HCT116 (cell line): ENCODE measurements at regions not wholly inside any gene's neighbourhood (a gene's known extent, or its start where the extent isn't known, plus 50 kb on each side); places are given as distances from the start of the nearest gene placed in this dataset.

Source experiments
- CEBPB ChIP-seq: IDR thresholded peaks from 2 replicates; pipeline ENCODE4 v1.6.1; 2012; ENCODE audit warnings: low read depth
- ELF1 ChIP-seq: IDR thresholded peaks from 2 replicates; pipeline ENCODE4 v1.6.1; 2012; ENCODE audit warnings: low read depth, borderline replicate concordance
- EZH2 ChIP-seq: fragments of 200-600 bp; sonication (generic); IDR thresholded peaks from 2 replicates; pipeline ENCODE4 v1.6.1; 2017; ENCODE audit warnings: antibody characterized with exemption, mixed run types
- EZH2phosphoT487 ChIP-seq: fragments of 200-600 bp; IDR thresholded peaks from 2 replicates; pipeline ENCODE4 v1.6.1; 2018; ENCODE audit warnings: antibody characterized with exemption, borderline replicate concordance
- POLR2A ChIP-seq: IDR thresholded peaks from 2 replicates; pipeline ENCODE4 v1.7.0; 2011; ENCODE audit warnings: borderline replicate concordance; ENCODE audit not compliant: insufficient read depth, insufficient read length; ENCODE audit errors: extremely low read depth
- RAD21 ChIP-seq: IDR thresholded peaks from 2 replicates; pipeline ENCODE4 v1.6.1; 2012; ENCODE audit warnings: low read depth, mild to moderate bottlenecking
- SP1 ChIP-seq: IDR thresholded peaks from 2 replicates; pipeline ENCODE4 v1.6.1; 2012; ENCODE audit warnings: low read depth
- SRF ChIP-seq: IDR thresholded peaks from 2 replicates; pipeline ENCODE4 v1.6.1; 2012; ENCODE audit warnings: low read depth
- ZNF274 ChIP-seq: fragments of 200-500 bp; sonication (Bioruptor generic); IDR thresholded peaks from 2 replicates; pipeline ENCODE4 v1.6.1; 2014; ENCODE audit warnings: mild to moderate bottlenecking, low read depth, low read length, inconsistent platforms
- TF ChIP-seq, protein P1 (sequence below): IDR thresholded peaks from 2 replicates; pipeline ENCODE4 v1.6.1; 2012; ENCODE audit warnings: low read depth
- TF ChIP-seq, protein P2 (sequence below), 3 experiments: fragments of 200-600 bp in 1 of 3; sonication (generic) in 1 of 3; IDR thresholded peaks in 2 of 3; conservative IDR thresholded peaks in 1 of 3; 2 replicates each; pipeline ENCODE4 v1.5.1; 2012 to 2017; ENCODE audit warnings: low read depth in 2 of 3, low read length in 2 of 3, antibody characterized with exemption in 1 of 3, borderline replicate concordance in 1 of 3, control low read depth in 1 of 3, mild to moderate bottlenecking in 1 of 3, mixed read lengths in 1 of 3, mixed run types in 1 of 3, moderate library complexity in 1 of 3; ENCODE audit not compliant: insufficient read depth in 1 of 3
- TF ChIP-seq, protein P3 (sequence below): IDR thresholded peaks from 2 replicates; pipeline ENCODE4 v1.6.1; 2011; ENCODE audit warnings: mild to moderate bottlenecking, low read length, moderate library complexity; ENCODE audit not compliant: insufficient replicate concordance; ENCODE audit errors: extremely low read depth

DNA sequence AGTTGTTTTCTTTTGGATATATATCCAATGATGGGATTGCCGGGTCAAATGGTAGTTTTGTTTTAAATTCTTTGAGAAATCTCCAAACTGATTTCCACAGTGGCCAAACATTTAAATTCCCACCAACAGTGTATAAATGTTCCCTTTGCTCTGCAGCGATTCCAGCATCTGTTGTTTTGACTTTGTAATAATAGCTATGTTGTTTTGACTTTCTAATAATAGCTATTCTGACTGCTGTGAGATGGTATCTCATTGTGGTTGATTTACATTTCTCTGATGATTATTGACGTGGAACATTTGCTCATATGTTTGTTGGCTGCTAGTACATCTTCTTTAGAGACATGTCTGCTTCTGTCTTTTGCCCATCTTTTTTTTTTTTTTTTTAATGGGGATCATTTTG lies 332.2 kb upstream of the GBE1 start:
- TF ChIP-seq, protein P1, sequence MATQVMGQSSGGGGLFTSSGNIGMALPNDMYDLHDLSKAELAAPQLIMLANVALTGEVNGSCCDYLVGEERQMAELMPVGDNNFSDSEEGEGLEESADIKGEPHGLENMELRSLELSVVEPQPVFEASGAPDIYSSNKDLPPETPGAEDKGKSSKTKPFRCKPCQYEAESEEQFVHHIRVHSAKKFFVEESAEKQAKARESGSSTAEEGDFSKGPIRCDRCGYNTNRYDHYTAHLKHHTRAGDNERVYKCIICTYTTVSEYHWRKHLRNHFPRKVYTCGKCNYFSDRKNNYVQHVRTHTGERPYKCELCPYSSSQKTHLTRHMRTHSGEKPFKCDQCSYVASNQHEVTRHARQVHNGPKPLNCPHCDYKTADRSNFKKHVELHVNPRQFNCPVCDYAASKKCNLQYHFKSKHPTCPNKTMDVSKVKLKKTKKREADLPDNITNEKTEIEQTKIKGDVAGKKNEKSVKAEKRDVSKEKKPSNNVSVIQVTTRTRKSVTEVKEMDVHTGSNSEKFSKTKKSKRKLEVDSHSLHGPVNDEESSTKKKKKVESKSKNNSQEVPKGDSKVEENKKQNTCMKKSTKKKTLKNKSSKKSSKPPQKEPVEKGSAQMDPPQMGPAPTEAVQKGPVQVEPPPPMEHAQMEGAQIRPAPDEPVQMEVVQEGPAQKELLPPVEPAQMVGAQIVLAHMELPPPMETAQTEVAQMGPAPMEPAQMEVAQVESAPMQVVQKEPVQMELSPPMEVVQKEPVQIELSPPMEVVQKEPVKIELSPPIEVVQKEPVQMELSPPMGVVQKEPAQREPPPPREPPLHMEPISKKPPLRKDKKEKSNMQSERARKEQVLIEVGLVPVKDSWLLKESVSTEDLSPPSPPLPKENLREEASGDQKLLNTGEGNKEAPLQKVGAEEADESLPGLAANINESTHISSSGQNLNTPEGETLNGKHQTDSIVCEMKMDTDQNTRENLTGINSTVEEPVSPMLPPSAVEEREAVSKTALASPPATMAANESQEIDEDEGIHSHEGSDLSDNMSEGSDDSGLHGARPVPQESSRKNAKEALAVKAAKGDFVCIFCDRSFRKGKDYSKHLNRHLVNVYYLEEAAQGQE, result no peak
- TF ChIP-seq, protein P2, sequence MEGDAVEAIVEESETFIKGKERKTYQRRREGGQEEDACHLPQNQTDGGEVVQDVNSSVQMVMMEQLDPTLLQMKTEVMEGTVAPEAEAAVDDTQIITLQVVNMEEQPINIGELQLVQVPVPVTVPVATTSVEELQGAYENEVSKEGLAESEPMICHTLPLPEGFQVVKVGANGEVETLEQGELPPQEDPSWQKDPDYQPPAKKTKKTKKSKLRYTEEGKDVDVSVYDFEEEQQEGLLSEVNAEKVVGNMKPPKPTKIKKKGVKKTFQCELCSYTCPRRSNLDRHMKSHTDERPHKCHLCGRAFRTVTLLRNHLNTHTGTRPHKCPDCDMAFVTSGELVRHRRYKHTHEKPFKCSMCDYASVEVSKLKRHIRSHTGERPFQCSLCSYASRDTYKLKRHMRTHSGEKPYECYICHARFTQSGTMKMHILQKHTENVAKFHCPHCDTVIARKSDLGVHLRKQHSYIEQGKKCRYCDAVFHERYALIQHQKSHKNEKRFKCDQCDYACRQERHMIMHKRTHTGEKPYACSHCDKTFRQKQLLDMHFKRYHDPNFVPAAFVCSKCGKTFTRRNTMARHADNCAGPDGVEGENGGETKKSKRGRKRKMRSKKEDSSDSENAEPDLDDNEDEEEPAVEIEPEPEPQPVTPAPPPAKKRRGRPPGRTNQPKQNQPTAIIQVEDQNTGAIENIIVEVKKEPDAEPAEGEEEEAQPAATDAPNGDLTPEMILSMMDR (IDR thresholded peaks at IDR 0.05 in 2 of 3, conservative IDR thresholded peaks at IDR 0.05 in 1 of 3; ENCODE audit: borderline replicate concordance in 1 of 3, insufficient read depth in 1 of 3, low read depth in 2 of 3, low read length in 2 of 3), result no peak
- TF ChIP-seq EZH2, result no peak
- TF ChIP-seq ELF1, result no peak
- TF ChIP-seq, protein P3, sequence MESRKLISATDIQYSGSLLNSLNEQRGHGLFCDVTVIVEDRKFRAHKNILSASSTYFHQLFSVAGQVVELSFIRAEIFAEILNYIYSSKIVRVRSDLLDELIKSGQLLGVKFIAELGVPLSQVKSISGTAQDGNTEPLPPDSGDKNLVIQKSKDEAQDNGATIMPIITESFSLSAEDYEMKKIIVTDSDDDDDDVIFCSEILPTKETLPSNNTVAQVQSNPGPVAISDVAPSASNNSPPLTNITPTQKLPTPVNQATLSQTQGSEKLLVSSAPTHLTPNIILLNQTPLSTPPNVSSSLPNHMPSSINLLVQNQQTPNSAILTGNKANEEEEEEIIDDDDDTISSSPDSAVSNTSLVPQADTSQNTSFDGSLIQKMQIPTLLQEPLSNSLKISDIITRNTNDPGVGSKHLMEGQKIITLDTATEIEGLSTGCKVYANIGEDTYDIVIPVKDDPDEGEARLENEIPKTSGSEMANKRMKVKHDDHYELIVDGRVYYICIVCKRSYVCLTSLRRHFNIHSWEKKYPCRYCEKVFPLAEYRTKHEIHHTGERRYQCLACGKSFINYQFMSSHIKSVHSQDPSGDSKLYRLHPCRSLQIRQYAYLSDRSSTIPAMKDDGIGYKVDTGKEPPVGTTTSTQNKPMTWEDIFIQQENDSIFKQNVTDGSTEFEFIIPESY, result no peak
- no peak for TF ChIP-seq POLR2A
- TF ChIP-seq ZNF274, result no peak
- TF ChIP-seq EZH2phosphoT487, result no peak
- TF ChIP-seq RAD21, result no peak
- no peak for TF ChIP-seq SP1
- TF ChIP-seq SRF, result no peak
- TF ChIP-seq CEBPB, result no peak
